GM18868 (cell line): ENCODE measurements at regions not wholly inside any gene's neighbourhood (a gene's known extent, or its start where the extent isn't known, plus 50 kb on each side); places are given as distances from the start of the nearest gene placed in this dataset.
"Not testable (repeated sequence)": the region's sequence is repeated elsewhere in the genome, so short reads cannot be mapped to it uniquely, and the experiment has no call there.

ENCODE experiments used
- ATAC-seq: cut with Tn5 transposase; IDR thresholded peaks from one replicate; pipeline ENCODE4 v1.9.1; 2021; ENCODE audit warnings: mild to moderate bottlenecking, moderate library complexity; ENCODE audit not compliant: unreplicated experiment

DNA sequence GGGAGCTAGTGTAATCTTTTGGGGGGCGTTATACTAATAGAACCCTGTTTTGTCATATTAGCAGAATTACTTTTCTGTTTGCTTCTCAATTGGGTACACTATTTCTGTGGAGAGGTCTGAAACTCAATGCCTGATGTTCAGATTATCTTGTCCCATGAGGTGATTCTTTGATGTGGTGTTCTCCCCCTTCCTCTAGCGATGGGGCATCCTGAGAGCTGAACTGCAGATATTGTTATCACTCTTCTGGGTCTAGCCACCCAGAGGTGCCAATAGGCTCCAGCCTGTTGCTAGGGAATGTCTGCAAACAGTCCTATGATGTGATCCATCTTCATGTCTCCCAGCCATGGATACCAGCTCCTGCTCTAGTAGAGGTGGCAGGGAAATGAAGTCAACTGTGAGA lies 233.1 kb upstream of the RASA1 start:
- ATAC-seq, result no peak

DNA sequence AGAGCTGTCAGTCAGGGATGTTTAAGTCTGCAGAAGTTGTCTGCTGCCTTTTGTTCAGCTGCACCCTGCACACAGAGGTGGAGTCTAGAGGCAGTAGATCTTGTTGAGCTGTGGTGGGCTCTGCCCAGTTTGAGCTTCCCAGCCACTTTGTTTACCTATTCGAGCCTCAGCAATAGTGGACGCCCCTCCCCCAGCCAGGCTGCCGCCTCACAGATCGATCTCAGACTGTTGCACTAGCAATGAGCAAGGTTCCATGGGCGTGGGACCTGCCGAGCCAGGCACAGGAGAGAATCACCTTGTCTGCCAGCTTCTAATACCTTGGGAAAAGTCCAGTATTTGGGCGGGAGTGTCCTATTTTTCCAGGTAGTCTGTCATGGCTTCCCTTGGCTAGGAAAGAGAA lies 225.1 kb upstream of the RASA1 start:
- ATAC-seq, result no peak

DNA sequence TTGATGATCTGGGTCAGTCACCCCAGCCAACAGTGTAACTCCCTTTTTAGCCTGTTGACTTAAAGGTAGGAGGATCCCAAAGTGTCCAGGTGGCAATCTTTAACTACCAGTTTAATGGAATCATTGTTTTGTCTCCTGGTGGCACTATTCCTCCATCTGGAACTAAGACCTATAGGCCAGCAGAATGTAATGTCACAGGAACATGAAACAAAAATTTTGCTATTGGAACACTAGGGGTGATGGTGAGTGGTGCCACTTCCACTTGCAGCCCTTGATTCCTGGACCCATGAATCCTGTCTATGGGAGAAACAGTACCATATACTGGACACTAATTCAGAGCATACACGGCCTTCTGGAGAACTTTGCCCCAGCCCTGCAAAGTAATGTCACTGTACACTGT lies 219.5 kb upstream of the RASA1 start:
- no peak for ATAC-seq

DNA sequence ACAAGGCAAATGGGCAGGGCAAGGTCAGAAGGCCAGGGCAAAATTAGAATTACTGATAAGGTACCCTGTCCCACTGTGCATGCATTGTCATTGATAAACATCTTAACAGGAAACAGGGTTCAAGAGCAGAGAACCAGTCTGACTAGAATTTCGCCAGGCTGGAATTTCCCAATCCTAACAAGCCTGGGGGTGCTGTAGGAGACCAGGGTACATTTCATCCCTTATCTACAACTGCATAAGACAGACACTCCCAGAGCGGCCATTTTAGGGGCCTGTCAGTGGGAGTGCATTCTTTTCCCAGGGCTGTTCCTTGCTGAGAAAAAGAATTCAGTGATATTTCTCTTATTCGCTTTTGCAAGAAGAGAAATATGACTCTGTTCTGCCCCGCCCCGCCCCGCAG lies 218.7 kb upstream of the RASA1 start:
- not testable (repeated sequence) for ATAC-seq

DNA sequence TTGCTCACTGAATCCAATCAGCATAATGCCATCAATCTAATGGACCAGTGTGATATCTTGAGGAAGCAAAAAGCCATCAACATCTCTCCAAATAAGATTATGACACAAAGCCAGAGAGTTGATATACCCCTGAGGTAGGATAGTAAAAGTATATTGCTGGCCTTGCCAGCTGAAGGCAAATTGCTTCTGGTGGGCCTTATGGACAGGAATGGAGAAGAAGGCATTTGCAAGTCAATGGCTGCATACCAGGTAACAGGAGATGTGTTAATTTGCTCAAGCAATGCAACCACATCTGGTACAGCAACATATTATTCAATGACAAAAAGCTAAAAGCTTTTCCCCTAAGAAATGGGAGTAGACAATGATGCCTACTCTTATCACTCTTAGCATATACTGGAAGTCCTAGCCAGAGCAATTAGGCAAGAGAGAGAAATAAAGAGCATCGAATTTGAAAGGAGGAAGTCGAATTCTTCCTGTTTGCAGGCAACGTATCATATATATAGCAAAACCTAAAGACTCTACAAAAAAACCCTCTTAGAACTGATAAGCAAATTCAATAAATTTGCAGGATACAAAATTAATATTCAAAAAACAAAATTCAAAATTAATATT lies 216.1 kb upstream of the RASA1 start:
- ATAC-seq, result no peak

DNA sequence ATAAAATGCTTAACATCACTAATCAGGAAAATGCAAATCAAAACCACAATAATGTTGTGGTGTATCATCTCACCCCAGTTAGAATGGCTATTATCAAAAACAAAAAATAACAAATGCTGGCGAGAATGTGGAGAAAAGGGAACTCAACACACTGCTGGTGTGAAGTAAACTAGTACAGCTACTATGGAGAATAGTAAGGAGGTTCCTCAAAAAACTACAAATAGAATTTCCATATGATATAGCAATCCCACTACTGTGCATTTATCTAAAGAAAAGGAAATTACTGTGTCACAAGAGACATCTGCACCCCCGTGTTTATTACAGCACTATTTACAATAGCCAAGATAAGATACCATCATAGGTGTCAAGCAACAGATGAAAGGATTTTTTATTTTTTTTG lies 214.5 kb upstream of the RASA1 start:
- no peak for ATAC-seq

DNA sequence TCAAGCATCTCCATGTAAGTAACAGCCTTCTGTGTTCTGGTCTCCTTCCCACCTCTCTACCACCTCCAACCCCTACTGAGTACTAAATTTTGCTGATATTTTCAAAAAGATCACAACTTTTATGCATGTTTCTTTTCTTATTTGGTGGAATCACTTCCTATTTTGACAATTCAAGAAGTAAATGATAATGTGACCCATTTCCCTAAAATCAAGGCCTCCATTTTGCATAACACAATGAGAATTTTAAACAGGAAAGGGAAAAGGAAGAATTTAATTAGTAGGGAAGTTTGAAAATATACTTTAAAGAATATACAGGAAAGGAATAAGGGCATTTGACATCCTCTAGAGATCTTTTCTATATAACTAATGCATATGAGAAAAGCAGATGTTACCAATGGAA lies 212.9 kb upstream of the RASA1 start:
- no peak for ATAC-seq

DNA sequence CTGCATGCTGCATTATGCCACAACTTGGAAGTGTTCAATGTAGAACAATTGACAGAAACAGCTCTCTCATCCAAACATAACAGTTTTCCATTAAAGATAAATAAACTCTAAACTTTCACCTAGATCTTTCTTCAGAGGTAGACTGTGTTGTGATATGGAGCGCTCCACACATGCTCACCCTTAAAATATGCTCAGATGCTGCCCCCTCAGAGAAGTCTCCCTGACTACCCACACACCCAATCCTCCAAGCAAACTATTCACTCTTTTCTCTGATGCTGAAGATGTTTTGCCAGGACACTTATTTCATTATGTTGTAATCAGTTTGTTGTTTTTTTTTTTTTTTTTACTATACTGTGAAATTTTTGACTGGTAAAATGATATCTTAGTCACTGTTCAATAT lies 206.6 kb upstream of the RASA1 start:
- no peak for ATAC-seq

DNA sequence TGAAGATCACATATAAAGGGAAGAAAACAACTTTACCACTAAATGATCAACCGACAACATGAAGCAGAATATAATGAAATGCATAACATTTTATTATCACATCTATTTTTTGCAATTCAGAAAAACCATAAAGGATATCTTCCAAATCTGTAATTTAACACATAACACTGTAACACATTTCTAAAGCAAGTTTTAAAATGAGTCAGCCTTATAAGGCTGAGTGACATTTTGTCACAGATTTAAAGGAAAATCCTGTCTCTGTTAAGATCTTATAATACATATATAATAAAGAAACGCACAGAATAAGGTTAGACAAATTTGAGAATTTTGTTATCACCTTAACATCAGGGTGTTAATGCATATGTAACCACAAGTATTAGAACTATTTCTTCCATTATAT lies 198.4 kb upstream of the RASA1 start:
- peak; percentile 24 for ATAC-seq

DNA sequence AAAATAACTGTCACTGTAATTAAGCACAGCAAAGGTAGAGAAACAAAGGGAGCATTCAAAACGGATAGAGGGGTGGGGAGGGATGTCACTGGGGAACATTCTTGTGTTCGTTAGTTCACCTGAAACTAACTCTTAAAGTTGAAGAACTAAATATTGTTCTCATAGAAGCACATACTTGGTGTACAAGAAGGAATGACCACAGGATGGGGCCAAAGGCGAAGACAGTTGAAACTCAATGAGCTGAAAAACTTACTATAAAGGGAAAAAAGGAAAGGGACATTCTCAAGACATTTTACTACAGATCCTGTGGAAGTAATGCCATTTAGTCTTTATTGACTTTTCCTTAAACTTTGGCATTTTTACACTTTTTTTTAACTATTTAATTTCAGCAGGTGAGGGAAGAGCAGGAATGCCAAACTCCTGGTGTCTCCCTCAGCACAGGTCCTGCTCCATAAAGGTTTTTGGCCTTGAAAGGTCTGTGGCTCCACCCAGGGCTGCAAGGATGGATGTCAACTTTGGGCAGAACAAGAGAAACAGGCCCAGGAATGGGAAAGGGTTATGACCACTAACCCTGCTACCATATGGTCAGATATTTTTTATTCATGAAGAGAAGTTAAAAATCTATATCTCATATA lies 197.6 kb upstream of the RASA1 start:
- peak; percentile 74 for ATAC-seq

DNA sequence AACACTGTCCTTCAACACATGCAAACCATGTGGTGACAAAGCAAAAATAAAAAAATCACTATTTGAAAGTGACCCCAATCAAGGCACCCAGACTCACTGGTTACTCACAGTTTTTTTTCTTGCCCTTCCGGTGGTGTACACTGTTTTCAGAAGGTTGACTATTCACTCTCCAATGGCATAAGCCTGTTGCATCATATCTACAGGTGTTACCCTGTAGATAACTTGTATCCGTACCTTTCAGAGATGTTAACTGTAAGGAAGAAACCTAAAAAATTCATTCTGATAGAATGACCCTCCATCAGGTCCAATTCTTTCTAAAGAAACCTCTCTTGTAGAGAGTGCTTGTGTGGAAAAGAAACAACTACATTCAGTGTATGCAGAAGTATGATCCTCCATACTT lies 193.6 kb upstream of the RASA1 start:
- ATAC-seq, result no peak

DNA sequence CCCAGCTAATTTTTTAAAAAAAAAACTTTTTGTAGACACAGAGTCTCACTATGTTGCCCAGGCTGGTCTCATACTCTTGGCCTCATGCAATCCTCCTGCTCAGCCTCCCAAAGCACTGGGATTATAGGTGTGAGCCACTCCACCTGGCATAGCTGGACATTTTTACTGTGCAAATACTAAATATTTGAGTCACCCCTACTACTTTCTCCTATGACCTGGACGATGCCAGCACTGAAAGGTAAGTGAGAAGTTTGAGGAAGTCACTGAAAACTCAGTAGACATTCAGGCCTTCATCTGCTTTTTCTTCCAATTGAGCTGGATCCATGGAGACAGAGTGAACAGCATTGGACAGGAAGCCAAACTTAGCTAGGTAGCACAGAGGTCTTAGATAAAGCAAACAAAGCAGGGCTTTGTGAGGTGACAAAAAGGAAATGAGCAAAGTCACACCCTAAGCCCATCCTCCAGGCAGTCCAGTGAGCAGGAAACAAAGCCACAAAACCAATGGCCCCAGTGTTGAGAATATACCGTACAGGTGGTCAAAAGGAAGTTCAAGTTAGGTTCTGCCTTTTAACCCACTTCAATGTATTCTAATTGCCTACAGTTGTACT lies 192.6 kb upstream of the RASA1 start:
- peak; percentile 88 for ATAC-seq

DNA sequence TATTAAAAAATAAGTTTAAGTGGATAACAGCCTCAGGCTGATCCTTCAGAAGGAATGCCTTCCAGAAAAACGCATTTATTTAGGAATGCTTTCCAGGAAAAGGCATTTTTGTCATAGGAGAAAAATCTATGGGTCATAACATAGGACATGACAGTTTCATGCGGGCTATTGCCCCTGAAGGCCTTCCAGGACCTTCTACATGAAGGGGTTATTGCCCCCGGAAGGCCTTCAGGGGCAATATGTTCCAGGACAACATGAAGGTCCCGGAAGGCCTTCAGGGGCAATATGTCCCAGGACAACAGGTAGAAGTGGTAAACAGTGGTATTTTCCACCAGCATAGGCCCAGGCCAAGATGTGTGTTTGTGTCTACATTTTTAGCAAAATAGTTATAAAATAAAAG lies 191.3 kb upstream of the RASA1 start:
- no peak for ATAC-seq

DNA sequence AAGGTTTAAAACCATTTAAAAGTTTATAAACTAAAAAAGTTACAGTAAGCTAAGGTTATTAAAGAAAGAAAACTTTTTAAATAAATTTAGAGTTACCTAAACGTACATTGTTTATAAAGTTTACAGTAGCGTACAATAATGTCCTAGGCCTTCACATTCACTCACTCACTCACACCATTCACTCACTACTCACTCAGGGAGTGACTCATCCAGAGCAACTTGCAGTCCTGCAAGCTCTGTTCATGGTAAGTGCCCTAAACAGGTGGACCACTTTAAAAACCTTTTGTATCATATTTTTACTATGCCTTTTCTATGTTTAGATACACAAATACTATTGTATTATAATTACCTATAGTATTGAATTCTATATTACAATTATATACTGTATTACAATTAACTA lies 190.8 kb upstream of the RASA1 start:
- no peak for ATAC-seq

DNA sequence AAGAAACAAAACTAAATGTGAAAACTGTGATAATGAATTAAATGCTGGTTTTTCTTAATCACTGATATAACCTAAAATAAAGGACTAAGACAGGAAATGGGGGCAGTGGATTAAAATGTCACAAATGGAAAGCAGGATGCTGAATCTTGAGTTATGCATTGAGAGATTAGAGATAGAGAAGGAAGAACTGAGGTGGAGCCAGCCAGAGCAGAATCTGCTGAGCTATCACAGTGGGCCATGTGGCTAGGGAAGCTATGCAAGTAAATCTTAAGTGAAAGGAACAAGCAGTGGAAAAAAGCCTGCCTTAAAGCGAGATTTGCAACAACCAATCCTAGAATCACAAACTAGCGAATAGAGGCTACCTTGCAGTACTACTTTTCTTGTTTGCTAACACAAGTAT lies 188.5 kb upstream of the RASA1 start:
- ATAC-seq, result no peak

DNA sequence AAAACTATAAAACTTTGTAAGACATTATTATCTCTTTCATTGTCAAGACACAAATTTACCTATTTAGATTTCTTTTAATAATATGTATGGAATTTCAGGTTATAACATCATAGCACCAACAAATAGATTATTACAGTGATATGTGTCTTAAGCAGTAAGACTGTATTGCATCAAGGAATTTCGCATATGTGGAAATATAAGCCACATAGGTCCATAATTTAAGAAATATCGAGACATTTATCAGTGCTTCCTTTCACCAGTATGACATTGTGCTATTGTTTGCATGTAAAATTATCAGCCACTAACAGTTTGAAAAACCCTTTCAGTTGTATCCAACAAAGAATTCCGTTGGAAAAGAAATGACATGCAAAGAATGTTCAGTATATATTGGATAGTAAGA lies 186.7 kb upstream of the RASA1 start:
- ATAC-seq, result peak; percentile 1

DNA sequence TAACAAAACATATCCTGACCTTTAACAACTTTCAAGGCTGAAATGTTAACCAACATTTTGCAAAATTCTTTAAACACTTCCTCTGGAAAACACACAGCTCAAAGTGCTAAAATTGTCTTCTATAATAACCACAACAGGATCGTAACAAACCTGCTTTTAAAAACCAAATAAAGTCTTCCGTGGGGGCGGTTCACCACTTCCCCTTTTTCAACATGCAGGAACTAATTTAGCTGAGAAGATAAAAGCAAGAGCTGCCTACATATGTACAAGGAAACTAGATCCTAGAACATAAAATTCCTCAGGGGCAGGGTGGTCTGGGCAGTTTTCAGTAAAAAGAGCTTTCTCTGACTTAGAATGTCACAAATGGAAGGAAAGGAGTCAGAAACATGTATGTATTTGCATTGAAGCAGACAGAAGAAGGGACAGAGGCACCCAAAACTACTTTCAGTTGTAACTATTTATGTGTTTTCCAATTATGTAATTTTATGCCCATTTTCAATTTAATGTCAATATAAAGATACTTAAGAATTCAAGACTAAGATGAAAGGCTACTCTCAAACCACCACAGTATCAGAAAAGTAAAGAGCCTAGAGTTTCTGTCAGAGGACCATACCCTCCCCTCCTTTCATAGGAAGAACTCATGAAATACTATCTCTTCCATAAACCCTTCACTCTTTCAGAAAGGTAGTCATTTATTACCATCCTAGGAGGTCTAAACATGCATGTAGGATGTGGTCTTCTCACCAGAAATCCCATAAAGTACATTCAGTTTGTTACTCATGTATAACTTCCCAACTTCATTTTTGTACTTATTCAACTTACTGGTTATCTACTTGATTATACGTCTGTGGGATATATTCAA lies 185.9 kb upstream of the RASA1 start:
- peak; percentile 94 for ATAC-seq

DNA sequence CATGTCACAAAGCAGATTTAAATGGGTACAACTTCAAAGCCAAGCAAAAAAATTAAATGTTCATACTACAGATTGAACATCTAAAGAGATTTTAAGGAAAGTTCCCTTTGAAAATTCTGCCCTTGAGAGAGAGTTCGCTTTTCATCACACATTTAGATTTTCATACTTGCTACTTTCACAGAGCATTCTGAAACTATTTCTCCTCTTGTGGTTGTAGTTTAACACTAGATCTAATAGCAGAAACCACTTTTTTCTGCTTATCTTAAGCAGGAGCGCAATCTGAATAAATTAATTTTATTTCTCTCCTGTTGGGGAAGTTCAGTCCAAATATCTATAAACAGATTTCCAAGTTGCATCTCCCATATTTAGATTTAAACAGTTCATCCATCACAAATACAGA lies 173.3 kb upstream of the RASA1 start:
- no peak for ATAC-seq

DNA sequence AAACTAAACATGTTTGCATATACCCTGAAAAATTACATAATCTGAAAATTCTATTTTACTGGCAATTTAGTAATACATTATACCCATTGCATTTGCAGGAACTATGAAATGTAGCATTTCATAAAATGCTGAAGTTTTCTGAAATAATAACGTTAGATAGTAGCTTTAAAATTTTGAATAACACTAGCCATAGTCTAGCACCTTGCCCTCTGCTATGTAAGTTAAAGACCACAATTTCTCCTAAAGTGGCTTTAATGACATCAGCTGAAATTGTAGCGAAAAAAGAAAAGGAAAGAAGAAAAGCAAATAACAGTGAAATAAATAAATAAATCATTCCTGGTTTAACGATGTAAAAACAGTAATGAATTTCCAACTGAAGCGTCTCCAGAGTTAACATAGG lies 172.8 kb upstream of the RASA1 start:
- ATAC-seq, result no peak

DNA sequence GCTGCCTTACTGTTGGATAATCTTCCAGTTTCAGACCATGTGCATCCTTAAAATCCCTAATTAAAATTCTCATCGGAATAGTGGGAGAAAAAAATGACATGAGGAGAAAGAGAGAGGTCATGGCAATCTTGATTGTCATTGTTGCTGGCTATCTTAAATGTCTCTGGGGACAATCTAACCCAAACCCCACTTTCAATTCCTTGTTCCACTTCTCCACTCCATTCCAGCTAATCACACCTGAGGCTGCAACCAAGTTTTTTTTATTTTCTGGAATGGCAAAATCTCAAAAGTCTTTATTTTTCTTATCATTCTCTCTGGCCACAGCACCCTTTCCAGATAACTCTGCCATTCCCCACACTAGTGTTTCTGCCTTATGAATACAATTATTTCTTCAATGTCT lies 171.9 kb upstream of the RASA1 start:
- ATAC-seq, result no peak

DNA sequence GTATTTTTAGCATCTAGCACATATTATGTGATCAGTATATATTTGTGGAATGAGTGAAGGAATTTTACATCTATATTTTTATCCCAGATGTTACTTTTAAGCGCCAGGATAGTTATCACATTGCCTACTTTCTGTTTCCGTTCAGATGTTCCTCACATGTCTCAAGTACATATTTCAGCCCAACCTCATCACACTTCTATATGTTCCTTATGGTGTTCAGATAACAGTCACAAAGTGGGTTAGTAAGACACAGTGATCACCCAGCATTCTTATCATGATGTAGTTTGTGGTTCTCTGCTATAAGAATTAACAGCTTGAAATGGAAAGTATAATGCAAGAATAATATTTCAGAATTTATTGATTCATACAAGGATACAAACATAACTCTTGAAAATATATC lies 170.0 kb upstream of the RASA1 start:
- no peak for ATAC-seq

DNA sequence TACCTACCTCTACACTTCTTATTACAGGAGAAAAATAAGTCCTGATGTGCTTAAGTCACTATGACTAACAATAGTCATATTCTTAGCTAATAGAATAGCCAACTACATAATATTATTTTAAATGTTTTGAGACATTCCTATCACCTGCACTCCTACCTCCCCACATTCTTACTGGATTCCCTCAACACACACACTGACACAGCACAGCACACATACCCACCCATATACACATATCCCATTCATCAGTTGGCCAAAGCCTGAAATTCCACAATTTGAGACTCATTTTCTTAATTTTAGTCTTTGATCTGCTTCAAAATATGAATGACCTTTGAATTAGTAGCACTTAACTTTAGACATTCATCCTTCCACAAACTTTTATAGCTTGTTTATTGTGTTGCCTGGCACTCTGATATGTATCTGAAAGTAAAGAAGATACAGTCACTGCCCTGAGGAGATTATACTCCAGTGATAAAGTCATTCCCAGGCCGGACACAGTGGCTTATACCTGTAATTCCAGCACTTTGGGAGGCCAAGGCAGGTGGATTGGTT lies 168.3 kb upstream of the RASA1 start:
- ATAC-seq, result no peak
